Anterior cingulate cortex (tissue), 58 donors: ENCODE measurements at regions not wholly inside any gene's neighbourhood (a gene's known extent, or its start where the extent isn't known, plus 50 kb on each side); places are given as distances from the start of the nearest gene placed in this dataset.

Experiments used
- DNase-seq, 58 donors: peaks; one replicate each; lab custom pipeline; 2025; lab: John Stamatoyannopoulos, UW

- DNase-seq = no peak
Measured at GRCh38 chr6:168214586-168215104, 104.9 kb downstream of the DACT2 start.

- no peak for DNase-seq
Measured at GRCh38 chr6:168213121-168213524, 106.5 kb downstream of the DACT2 start.

- no peak for DNase-seq
Measured at GRCh38 chr6:168212362-168212761, 107.2 kb downstream of the DACT2 start.

DNA sequence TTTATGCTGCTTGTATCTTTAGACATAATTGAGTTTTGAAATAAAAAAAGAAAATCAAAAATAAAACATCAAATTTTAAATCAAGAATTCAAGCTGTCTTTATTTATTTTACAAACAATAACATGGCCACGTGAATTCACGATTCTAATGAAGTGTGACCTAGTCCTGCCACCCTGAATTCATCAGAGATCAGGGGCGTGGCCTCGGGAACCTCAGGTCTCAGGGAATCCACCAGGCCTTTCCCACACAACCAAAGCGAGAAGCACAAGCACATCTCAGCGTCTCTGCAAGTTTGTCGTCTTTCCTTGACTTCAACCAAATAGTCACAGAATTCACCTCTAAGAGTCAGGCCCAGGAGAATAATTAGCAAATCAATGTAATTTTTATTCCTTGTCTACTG, 107.9 kb downstream of the DACT2 start:
- no peak for DNase-seq

DNA sequence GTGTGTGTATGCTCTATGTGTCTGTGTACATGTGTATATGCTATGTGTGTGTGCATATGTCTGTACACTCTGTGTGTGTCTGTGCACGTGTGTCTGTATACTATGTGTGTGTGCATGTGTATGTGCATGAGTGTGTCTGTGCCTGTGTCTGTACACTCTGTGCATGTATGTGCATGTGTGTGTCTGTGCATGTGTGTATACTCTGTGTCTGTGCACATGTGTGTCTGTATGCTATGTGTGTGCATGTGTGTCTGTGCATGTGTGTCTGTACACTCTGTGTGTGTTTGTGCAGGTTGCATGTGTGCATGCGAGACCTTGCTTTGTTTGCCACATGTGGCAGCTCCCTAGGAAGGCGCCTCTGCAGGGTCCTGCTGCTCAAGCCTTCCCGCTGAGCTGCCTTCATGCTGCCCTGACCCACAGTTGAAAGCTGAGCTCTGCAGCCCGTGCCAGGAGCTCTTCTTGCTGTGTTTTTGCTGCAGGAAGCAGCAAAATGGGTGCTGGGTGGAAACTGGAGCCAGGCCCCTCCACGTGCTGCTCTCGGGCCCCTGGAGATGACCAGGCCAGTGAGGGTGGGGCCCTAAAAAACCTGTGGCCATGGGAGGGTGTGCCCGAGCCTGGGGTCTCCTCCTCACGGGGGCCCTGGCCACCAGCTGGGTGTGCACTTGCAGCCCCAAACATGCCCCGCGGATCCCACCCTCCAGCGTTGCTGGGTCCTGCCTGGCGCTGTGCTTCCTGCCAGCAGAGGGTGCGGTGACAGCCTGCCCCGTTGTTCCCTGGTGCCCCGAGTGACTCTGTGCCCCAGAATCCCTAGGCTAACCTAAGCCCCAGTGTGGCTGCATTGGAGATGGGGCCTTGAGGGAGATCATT, 109.1 kb downstream of the DACT2 start:
- no peak for DNase-seq

DNA sequence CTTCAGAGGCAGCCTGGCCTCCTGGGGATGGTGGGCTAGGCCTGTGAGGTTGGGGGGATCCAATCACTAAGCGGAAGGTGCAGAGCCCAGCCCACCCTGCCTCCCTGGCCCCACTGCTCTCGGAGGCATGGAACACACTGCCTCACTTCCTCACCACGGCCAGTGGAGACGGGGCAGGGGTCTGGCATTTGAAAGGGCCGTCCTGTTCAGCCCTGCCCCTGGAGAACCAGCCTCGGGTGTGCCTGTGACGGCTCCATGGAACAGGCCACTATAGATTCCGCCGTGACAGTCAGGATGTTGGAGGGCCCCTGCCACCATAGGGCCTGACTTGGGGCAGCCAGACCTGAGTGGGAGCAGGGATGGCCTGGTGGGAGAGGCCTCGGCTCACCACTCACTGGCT, 110.2 kb downstream of the DACT2 start:
- DNase-seq = no peak

- no peak for DNase-seq
Measured at GRCh38 chr6:168208854-168209253, 110.7 kb downstream of the DACT2 start.

GRCh38 chr6:168208402-168208801, 111.2 kb downstream of the DACT2 start:
- DNase-seq = no peak

GRCh38 chr6:168207421-168208175, 112.0 kb downstream of the DACT2 start:
- no peak for DNase-seq

DNA sequence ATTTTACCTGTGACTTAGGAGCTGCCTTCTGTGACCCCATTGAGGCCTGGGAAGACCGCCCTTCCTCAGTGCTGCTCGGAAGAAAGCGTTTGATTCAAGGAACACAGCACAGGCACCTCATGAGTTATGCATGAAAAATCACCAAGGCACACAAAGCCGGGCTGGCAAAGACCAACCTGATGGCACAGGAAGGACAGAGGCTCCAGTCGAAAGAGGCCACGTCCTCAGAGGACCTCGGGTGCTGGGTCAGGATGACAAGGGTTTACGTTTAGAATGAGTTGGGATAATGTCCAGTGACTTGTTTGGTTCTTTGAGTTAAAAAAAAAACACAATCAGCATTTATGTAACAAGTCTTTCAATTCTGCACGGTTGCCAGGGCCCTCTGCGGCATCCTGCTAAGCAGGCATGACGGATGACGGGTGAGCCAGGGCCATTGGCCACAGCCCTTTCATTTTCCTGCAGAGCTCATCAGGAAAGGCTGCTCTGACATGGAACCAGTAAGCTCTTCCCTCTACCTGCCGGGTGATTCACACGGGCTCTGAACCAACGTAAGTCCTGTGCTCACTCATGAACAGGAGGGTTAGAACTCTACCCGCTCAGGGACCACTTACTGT, 112.8 kb downstream of the DACT2 start:
- DNase-seq = peak in 14 of 58 donors; percentile 1 to 68 (median 38)

DNA sequence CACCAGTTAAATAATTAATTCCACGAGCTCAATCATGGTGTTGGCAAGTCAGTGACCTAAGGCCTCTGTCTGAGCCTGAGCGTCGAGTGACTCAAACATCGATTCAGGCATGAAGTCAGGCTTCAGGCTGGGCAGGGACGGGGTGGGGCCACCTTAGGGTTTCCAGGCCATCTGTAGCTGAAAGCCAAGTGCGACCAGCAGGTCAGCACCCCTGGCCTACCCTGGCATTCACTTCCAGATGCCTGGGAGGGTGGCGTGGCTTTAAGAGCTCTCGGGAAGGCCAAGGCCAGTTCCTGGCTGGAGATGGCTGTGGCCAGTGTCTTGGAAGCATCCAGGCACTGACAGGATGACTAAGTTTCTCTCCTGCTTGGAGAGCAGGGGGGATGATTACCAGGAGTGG, 113.4 kb downstream of the DACT2 start:
- no peak for DNase-seq

GRCh38 chr6:168201799-168202198, 117.8 kb downstream of the DACT2 start:
- no peak for DNase-seq

DNA sequence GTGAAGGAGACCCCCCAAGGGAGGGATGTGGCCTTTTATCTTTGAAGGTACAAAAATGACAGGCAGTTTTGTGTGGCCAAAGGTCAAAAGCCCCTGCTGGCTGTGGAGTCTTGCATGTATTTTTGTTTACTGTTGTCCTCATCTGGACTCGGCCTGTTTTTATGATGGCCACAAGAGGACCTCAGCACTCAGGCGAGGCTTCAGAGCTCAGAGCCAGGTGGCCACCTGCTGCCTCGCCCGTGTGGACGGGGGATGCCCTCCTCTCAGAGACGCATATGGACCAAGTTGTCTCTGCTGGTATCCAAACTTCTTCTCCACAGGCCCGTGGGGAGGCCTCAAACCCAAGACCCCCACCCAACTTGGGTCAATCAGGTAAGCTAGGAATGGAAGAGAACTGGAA, 118.2 kb downstream of the DACT2 start:
- DNase-seq = no peak

DNA sequence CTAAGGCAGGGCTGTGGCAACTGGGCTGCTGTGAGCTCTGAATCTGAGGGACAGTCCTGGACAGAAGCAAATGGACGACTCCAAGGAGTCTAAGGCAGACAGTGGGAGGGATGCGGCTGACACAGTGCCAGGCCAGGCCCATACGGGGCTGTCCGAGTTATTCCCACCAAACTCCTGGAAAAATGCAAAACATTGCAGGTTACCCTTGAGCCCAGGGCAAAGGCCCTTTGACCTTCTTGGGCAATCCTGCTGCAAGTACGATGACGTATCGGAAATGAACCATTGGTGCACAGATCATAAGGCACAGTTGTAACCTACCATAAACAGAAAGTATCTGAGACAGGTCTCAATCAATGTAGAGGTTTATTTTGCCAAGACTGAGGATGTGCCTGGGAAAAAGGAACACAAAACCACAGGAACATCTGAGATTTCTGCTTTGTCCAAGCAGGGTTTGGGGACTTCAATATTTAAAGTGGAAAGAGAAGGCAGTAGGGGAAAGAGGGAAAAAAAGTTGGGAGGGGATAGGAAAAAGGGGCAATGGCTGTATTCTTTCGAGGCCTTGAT, 118.9 kb downstream of the DACT2 start:
- no peak for DNase-seq

DNA sequence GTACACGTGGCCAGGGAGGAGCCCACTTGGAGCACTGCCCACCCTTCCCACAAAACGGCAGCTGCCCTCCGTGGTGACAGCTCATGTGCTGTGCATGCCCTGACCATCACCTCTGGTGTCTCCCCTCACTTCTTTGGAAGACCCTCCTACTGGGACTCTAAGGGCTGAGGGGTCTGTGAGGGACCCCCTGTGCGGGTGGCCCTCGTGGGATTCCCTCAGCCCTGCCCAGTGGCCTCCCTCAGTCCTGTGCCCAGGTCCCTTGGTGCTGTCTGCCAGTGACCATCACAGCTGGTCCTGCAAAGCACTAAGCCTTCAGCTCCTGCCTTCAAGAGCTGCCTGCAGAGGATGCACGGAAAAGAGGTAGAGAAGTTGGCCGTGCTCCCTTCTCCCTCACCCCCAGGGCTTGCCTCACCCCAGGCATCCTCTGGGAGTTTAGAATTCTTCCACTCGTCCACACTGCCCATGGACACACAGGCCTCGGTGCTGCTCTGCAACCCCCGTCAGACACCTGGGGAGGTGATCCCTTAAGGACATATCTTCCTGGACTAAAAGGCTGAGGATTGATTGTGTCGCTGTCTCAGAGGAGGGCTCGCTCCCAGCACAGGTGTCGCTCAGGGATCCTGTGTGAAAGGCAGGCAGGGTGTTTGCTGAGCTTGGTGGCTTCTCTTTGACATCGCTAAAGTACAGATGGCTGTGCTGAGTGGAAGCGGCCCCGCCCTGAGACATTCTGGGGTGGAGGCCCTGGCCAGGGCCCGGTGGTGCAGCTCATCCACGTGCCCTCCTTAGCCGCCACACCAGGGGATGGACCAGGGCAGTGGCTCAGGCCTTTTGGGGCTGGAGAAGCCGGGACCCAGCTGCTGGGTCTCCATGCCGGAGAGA, 119.5 kb upstream of the FRMD1 start:
- no peak for DNase-seq

DNA sequence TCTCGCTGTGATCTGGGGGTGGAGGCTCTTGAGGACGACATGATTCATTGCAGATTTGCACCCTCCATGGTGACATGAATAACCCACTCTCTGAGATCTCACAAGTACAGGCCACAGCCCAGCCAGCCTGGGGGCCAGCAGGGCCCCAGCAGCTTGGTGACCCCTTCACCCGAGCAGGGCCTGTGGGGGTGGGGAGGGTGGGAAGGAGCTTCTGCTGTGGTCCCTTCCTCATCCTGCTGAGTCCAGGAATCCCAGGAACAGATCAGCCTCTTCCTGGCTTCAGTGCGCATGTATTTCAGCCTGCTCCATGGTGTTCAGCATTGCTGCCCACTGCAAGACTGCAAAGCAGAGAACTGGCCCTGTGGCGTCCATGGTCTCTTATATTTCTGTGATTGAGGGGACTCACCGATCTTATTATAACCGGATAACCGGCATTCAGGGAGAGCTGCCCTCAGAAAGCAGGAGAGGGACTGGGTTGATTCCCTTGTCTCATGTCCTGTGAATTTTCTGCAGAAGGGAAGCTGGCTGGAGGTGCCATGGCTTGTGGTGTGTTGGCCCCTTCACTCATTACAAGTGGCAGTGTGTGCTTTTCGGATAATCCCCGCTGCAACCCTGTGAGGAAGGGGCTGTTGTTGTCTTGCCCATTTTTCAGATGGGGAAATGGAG, 118.8 kb upstream of the FRMD1 start:
- no peak for DNase-seq

DNA sequence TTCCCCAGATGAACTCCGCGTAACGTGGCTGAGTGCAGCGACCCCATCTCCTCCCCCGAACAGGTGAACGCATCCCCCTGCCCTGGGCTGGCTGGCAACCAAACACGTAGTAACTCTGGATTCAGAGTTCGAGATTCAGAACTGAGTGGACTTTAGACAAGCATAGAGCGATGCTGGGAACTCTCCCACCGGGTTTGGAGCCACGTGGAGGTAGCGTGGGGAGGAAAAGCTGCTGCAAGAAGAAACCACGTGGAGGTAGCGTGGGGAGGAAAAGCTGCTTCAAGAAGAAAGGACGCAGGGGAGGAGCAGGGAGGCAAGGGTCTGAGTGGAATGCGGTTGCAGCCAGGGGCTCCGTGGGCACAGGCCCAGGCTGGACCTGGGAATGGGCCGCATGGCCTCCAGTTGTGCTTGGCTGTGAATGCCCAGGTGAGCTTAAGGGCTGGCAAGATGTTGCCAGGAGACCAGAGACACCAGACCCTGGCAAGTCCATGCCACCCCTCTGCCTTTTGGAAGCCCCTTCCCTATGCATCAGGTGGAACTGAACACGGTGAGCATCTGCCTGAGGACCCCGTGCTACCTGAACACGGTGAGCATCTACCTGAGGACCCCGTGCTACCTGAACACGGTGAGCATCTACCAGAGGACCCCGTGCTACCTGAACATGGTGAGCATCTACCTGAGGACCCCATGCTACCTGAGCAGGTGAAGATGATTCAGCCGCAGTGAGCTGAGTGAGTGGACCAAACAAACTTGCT, 118.0 kb upstream of the FRMD1 start:
- no peak for DNase-seq

- DNase-seq = no peak
Measured at GRCh38 chr6:168196385-168196860, 117.4 kb upstream of the FRMD1 start.
